ENCODE measurements at regions not wholly inside any gene's neighbourhood (a gene's known extent, or its start where the extent isn't known, plus 50 kb on each side); places are given as distances from the start of the nearest gene placed in this dataset.

- TF ChIP-seq EZH2 (IDR thresholded peaks at IDR 0.05; ENCODE audit: insufficient read depth, low read length) (no peak), CTCF (IDR thresholded peaks at IDR 0.05; ENCODE audit: insufficient read depth, low read depth, low read length) (no peak)
Observed at GRCh38 chr6:169944415-169944814, 193.0 kb downstream of the ERMARD start.

Measured in astrocyte (in vitro differentiated cells and primary cell).